ENCODE measurements at regions not wholly inside any gene's neighbourhood (a gene's known extent, or its start where the extent isn't known, plus 50 kb on each side); places are given as distances from the start of the nearest gene placed in this dataset.

DNA sequence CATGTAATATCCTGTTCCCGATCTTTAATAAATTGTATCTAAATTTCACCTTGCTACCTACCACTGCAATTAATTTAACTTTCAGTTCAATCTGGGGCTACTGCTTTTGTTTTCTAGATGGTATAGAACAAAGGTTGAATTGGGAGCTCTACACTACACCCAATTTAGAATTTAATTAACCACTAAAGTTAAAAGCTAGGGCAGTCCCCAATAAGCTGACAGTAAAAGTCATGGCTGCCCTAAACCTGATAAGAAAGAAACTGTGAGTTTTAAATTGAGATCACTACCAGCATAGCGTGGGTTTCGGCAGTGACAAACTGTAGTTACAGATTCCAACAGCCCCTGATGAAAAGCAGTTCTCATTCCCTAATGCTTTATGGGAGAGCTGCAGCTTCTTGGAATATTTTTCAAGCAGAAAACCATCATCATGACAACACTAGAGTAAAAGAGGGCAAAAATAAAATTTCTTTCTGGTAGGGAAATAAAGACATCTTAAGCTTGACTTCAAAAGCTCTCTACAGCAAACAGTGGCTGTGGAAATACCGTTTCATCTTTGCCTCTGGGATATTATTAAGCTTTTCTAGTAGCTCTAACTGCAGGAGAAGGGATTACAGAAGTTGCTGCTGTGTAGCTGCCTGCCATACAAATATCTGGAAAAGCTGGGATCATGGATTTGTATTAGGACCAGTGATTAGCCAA, 1372.1 kb downstream of the EPHA7 start:
- H3K4me3 ChIP-seq (ENCODE audit: low read depth, low read length): no peak overlapping the region
- TF ChIP-seq, protein P1, sequence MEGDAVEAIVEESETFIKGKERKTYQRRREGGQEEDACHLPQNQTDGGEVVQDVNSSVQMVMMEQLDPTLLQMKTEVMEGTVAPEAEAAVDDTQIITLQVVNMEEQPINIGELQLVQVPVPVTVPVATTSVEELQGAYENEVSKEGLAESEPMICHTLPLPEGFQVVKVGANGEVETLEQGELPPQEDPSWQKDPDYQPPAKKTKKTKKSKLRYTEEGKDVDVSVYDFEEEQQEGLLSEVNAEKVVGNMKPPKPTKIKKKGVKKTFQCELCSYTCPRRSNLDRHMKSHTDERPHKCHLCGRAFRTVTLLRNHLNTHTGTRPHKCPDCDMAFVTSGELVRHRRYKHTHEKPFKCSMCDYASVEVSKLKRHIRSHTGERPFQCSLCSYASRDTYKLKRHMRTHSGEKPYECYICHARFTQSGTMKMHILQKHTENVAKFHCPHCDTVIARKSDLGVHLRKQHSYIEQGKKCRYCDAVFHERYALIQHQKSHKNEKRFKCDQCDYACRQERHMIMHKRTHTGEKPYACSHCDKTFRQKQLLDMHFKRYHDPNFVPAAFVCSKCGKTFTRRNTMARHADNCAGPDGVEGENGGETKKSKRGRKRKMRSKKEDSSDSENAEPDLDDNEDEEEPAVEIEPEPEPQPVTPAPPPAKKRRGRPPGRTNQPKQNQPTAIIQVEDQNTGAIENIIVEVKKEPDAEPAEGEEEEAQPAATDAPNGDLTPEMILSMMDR (IDR thresholded peaks at IDR 0.05; ENCODE audit: low read depth, low read length): no peak
- TF ChIP-seq MYC (IDR thresholded peaks at IDR 0.05; ENCODE audit: low read depth, low read length): no peak
- TF ChIP-seq, protein P2, sequence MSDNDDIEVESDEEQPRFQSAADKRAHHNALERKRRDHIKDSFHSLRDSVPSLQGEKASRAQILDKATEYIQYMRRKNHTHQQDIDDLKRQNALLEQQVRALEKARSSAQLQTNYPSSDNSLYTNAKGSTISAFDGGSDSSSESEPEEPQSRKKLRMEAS (IDR thresholded peaks at IDR 0.05; ENCODE audit: low read depth, low read length): no peak
- DNase-seq (ENCODE audit: low read depth): no peak

DNA sequence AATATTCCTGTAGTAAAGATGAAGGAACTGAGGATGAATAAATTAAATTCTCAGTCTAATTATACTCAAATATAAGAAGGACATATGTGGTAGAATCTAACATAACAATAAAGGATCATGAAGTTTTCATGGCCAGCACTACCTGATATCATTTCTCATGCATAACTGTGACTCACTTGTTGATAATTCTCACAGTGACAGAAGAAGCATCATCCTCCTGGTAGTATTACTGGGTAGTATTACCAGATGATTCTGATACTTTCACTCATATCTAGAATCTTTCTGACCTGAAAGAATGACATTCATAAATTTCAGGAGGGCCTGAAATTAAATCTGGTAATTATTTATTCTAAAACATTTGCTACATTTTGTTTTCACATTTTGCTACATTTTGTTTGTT, 1375.0 kb downstream of the EPHA7 start:
- TF ChIP-seq, protein P2 (IDR thresholded peaks at IDR 0.05; ENCODE audit: low read depth, low read length): no peak
- TF ChIP-seq, protein P1 (IDR thresholded peaks at IDR 0.05; ENCODE audit: low read depth, low read length): no peak
- TF ChIP-seq MYC (IDR thresholded peaks at IDR 0.05; ENCODE audit: low read depth, low read length) (no peak), POLR2A (IDR thresholded peaks at IDR 0.05; ENCODE audit: extremely low read depth, insufficient read length) (no peak)
- no peak for DNase-seq (ENCODE audit: low read depth)
- H3K4me3 ChIP-seq (ENCODE audit: low read depth, low read length): no peak overlapping the region

DNA sequence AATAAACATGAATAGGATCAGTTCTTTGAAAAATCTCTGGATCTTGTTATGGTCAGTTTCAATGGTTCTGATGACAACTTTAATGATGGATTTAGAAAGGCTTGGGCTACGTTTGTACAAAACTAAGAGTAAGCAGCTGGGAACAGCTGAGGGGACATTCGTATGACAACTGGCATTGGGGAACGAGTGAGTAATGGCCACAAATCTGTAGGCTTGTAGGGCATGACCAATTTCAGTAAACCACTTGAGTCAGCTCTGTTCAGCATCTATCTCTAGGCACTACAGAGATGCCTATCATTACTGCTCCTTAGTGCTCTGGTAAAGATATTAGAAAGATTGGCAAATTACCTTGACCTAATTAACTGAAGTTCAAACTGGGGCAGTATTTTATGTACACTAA, 1375.6 kb downstream of the EPHA7 start:
- DNase-seq (ENCODE audit: low read depth): no peak
- TF ChIP-seq MYC (IDR thresholded peaks at IDR 0.05; ENCODE audit: low read depth, low read length) (no peak), POLR2A (IDR thresholded peaks at IDR 0.05; ENCODE audit: extremely low read depth, insufficient read length) (no peak)
- TF ChIP-seq, protein P2 (IDR thresholded peaks at IDR 0.05; ENCODE audit: low read depth, low read length): no peak
- TF ChIP-seq, protein P1 (IDR thresholded peaks at IDR 0.05; ENCODE audit: low read depth, low read length): no peak
- no peak overlapping the region for H3K4me3 ChIP-seq (ENCODE audit: low read depth, low read length)

DNA sequence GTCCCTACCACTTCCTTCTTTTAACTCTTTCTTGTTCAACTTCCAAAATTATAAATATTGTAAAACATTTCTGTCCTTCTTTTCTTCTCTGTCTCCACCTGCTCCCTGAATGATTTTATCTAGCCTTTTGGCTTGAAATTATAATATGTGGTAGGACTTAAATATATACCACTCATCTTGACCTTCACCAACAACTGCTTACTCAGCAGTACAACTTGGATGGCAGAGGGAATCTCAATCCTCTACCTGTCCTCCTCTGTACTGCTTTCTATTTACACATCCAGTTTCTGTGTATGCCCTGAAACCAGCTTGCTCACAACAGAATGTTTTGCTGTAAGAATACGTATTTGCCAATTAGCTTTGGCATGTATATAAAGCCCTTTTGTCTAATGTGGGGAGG, 1392.5 kb downstream of the EPHA7 start:
- TF ChIP-seq MYC (IDR thresholded peaks at IDR 0.05; ENCODE audit: low read depth, low read length): no peak
- TF ChIP-seq POLR2A (IDR thresholded peaks at IDR 0.05; ENCODE audit: extremely low read depth, insufficient read length): no peak
- TF ChIP-seq, protein P2 (IDR thresholded peaks at IDR 0.05; ENCODE audit: low read depth, low read length): no peak
- TF ChIP-seq, protein P1 (IDR thresholded peaks at IDR 0.05; ENCODE audit: low read depth, low read length): no peak
- no peak overlapping the region for H3K4me3 ChIP-seq (ENCODE audit: low read depth, low read length)
- DNase-seq (ENCODE audit: low read depth): no peak

DNA sequence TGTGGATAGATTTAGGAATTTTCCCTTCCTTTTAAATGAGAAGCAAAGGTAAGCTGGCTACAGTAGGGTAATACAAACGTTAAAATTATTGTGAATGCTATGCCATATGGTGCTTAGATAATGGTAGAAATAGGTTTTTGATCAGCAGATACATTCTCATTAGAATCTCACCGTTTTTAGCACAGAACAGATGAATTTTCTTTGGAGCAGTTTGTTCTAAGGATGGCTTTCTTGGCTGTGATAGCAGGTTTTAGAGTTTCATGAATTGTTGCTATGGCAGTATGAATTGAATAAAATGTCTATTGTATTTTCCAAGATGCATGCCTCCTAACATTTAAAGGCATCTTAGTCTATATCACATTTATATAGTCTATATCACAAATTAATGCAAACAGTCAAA, 1394.5 kb downstream of the EPHA7 start:
- DNase-seq (ENCODE audit: low read depth): no peak
- no peak overlapping the region for H3K4me3 ChIP-seq (ENCODE audit: low read depth, low read length)
- TF ChIP-seq POLR2A (IDR thresholded peaks at IDR 0.05; ENCODE audit: extremely low read depth, insufficient read length) (no peak), MYC (IDR thresholded peaks at IDR 0.05; ENCODE audit: low read depth, low read length) (no peak)
- TF ChIP-seq, protein P1 (IDR thresholded peaks at IDR 0.05; ENCODE audit: low read depth, low read length): no peak
- TF ChIP-seq, protein P2 (IDR thresholded peaks at IDR 0.05; ENCODE audit: low read depth, low read length): no peak
